Lower leg skin (tissue), 3 donors: ENCODE measurements at regions not wholly inside any gene's neighbourhood (a gene's known extent, or its start where the extent isn't known, plus 50 kb on each side); places are given as distances from the start of the nearest gene placed in this dataset.

ENCODE experiments used
- POLR2A ChIP-seq, 2 donors: fragments of 450-650 bp; IDR thresholded peaks; one replicate each; pipeline ENCODE4 v1.6.1; 2016 to 2017; ENCODE audit warnings: antibody characterized with exemption in 2 of 2, mild to moderate bottlenecking in 1 of 2, moderate library complexity in 1 of 2
- TF ChIP-seq, protein P1 (sequence below), 3 donors: fragments of 450-650 bp; IDR thresholded peaks; one replicate each; pipeline ENCODE4 v1.5.1; 2016; ENCODE audit warnings: antibody characterized with exemption in 3 of 3, mild to moderate bottlenecking in 3 of 3, moderate library complexity in 2 of 3

GRCh38 chr7:117951691-117952280 lies 78.5 kb upstream of the CTTNBP2 start:
- TF ChIP-seq, protein P1, sequence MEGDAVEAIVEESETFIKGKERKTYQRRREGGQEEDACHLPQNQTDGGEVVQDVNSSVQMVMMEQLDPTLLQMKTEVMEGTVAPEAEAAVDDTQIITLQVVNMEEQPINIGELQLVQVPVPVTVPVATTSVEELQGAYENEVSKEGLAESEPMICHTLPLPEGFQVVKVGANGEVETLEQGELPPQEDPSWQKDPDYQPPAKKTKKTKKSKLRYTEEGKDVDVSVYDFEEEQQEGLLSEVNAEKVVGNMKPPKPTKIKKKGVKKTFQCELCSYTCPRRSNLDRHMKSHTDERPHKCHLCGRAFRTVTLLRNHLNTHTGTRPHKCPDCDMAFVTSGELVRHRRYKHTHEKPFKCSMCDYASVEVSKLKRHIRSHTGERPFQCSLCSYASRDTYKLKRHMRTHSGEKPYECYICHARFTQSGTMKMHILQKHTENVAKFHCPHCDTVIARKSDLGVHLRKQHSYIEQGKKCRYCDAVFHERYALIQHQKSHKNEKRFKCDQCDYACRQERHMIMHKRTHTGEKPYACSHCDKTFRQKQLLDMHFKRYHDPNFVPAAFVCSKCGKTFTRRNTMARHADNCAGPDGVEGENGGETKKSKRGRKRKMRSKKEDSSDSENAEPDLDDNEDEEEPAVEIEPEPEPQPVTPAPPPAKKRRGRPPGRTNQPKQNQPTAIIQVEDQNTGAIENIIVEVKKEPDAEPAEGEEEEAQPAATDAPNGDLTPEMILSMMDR (IDR thresholded peaks at IDR 0.05), result no peak
- no peak for TF ChIP-seq POLR2A (IDR thresholded peaks at IDR 0.05)
